ENCODE measurements at regions not wholly inside any gene's neighbourhood (a gene's known extent, or its start where the extent isn't known, plus 50 kb on each side); places are given as distances from the start of the nearest gene placed in this dataset.
"Not testable (repeated sequence)": the region's sequence is repeated elsewhere in the genome, so short reads cannot be mapped to it uniquely, and the experiment has no call there.

GRCh38 chr5:136455409-136455808 lies 90.1 kb upstream of the TRPC7 start:
- intact Hi-C loops (cut with micrococcal nuclease; ENCODE audit: unreplicated experiment) = no loop called here
- Histone ChIP-seq H3K9me3 (ENCODE audit: low read depth, low read length, poor library complexity, severe bottlenecking) (no peaks in the 10 kb centered on the region), H3K27me3 (replicated peaks; ENCODE audit: insufficient read depth, low read depth, low read length, poor library complexity) (peaks cover 19% of the 10 kb centered on the region), H3K36me3 (ENCODE audit: insufficient read depth, low read length, poor library complexity, severe bottlenecking) (no peaks in the 10 kb centered on the region), H3K4me1 (ENCODE audit: insufficient read depth, low read length, poor library complexity, severe bottlenecking) (no peaks in the 10 kb centered on the region), H3K27ac (ENCODE audit: low read depth, low read length, poor library complexity, severe bottlenecking) (no peak overlapping the region), H3K4me3 (ENCODE audit: low read depth, low read length, poor library complexity, severe bottlenecking) (no peak overlapping the region)
- BruUV-seq (replicated peaks) = no TSS peak
- no peak for DNase-seq (ENCODE audit: low spot score)
- TF ChIP-seq EZH2 (IDR thresholded peaks at IDR 0.05; ENCODE audit: borderline replicate concordance, low read depth, low read length, poor library complexity, severe bottlenecking) (no peak), CTCF (conservative IDR thresholded peaks at IDR 0.05; ENCODE audit: low read depth, low read length) (no peak)
- ChIA-PET CTCF (no interaction called here), POLR2A (ENCODE audit: low non-redundant PET) (no interaction called here)

GRCh38 chr5:136453986-136454758 lies 88.8 kb upstream of the TRPC7 start:
- BruUV-seq (replicated peaks) = no TSS peak
- no peak for DNase-seq (ENCODE audit: low spot score)
- ChIA-PET POLR2A (ENCODE audit: low non-redundant PET) (no interaction called here), CTCF (no interaction called here)
- H3K27me3 ChIP-seq (replicated peaks; ENCODE audit: insufficient read depth, low read depth, low read length, poor library complexity) = peaks cover 16% of the 10 kb centered on the region
- H3K9me3 ChIP-seq (ENCODE audit: low read depth, low read length, poor library complexity, severe bottlenecking) = no peaks in the 10 kb centered on the region
- H3K27ac ChIP-seq (ENCODE audit: low read depth, low read length, poor library complexity, severe bottlenecking) = no peak overlapping the region
- no peaks in the 10 kb centered on the region for H3K36me3 ChIP-seq (ENCODE audit: insufficient read depth, low read length, poor library complexity, severe bottlenecking)
- intact Hi-C loops (cut with micrococcal nuclease; ENCODE audit: unreplicated experiment) = no loop called here
- H3K4me1 ChIP-seq (ENCODE audit: insufficient read depth, low read length, poor library complexity, severe bottlenecking) = no peaks in the 10 kb centered on the region
- no peak overlapping the region for H3K4me3 ChIP-seq (ENCODE audit: low read depth, low read length, poor library complexity, severe bottlenecking)
- TF ChIP-seq CTCF (conservative IDR thresholded peaks at IDR 0.05; ENCODE audit: low read depth, low read length) (no peak), EZH2 (IDR thresholded peaks at IDR 0.05; ENCODE audit: borderline replicate concordance, low read depth, low read length, poor library complexity, severe bottlenecking) (no peak)

- H3K9me3 ChIP-seq (ENCODE audit: low read depth, low read length, poor library complexity, severe bottlenecking) = no peaks in the 10 kb centered on the region
- TF ChIP-seq EZH2 (IDR thresholded peaks at IDR 0.05; ENCODE audit: borderline replicate concordance, low read depth, low read length, poor library complexity, severe bottlenecking) (no peak), CTCF (conservative IDR thresholded peaks at IDR 0.05; ENCODE audit: low read depth, low read length) (no peak)
- H3K4me1 ChIP-seq (ENCODE audit: insufficient read depth, low read length, poor library complexity, severe bottlenecking) = no peaks in the 10 kb centered on the region
- H3K27me3 ChIP-seq (replicated peaks; ENCODE audit: insufficient read depth, low read depth, low read length, poor library complexity) = peaks cover 24% of the 10 kb centered on the region
- no TSS peak for BruUV-seq (replicated peaks)
- no peak overlapping the region for H3K4me3 ChIP-seq (ENCODE audit: low read depth, low read length, poor library complexity, severe bottlenecking)
- H3K36me3 ChIP-seq (ENCODE audit: insufficient read depth, low read length, poor library complexity, severe bottlenecking) = no peaks in the 10 kb centered on the region
- ChIA-PET POLR2A (ENCODE audit: low non-redundant PET) (no interaction called here), CTCF (no interaction called here)
- intact Hi-C loops (cut with micrococcal nuclease; ENCODE audit: unreplicated experiment) = no loop called here
- DNase-seq (ENCODE audit: low spot score) = no peak
- no peak overlapping the region for H3K27ac ChIP-seq (ENCODE audit: low read depth, low read length, poor library complexity, severe bottlenecking)
Measured at GRCh38 chr5:136453199-136453598, 87.9 kb upstream of the TRPC7 start.

- H3K4me3 ChIP-seq (ENCODE audit: low read depth, low read length, poor library complexity, severe bottlenecking); H3K4me1 ChIP-seq (ENCODE audit: insufficient read depth, low read length, poor library complexity, severe bottlenecking); BruUV-seq (replicated peaks); H3K9me3 ChIP-seq (ENCODE audit: low read depth, low read length, poor library complexity, severe bottlenecking); DNase-seq (ENCODE audit: low spot score); CTCF ChIA-PET; POLR2A ChIA-PET (ENCODE audit: low non-redundant PET); H3K36me3 ChIP-seq (ENCODE audit: insufficient read depth, low read length, poor library complexity, severe bottlenecking); intact Hi-C loops (cut with micrococcal nuclease; ENCODE audit: unreplicated experiment); H3K27ac ChIP-seq (ENCODE audit: low read depth, low read length, poor library complexity, severe bottlenecking): not testable (repeated sequence)
- H3K27me3 ChIP-seq (replicated peaks; ENCODE audit: insufficient read depth, low read depth, low read length, poor library complexity) = peaks cover 21% of the 10 kb centered on the region
Measured at GRCh38 chr5:136447576-136447975, 82.2 kb upstream of the TRPC7 start.

Data from A673 (cell line).